Stimulated activated CD4-positive, alpha-beta T cell treated with anti-CD3 and anti-CD28 coated beads, Interleukin-15, amount 100 ng/mL, for 24 hours (primary cell): ENCODE measurements at regions not wholly inside any gene's neighbourhood (a gene's known extent, or its start where the extent isn't known, plus 50 kb on each side); places are given as distances from the start of the nearest gene placed in this dataset.
"Not testable (repeated sequence)": the region's sequence is repeated elsewhere in the genome, so short reads cannot be mapped to it uniquely, and the experiment has no call there.

Source experiments
- DNase-seq: peaks from one replicate; pipeline ENCODE4 v3.0.0-alpha.2; 2020

DNA sequence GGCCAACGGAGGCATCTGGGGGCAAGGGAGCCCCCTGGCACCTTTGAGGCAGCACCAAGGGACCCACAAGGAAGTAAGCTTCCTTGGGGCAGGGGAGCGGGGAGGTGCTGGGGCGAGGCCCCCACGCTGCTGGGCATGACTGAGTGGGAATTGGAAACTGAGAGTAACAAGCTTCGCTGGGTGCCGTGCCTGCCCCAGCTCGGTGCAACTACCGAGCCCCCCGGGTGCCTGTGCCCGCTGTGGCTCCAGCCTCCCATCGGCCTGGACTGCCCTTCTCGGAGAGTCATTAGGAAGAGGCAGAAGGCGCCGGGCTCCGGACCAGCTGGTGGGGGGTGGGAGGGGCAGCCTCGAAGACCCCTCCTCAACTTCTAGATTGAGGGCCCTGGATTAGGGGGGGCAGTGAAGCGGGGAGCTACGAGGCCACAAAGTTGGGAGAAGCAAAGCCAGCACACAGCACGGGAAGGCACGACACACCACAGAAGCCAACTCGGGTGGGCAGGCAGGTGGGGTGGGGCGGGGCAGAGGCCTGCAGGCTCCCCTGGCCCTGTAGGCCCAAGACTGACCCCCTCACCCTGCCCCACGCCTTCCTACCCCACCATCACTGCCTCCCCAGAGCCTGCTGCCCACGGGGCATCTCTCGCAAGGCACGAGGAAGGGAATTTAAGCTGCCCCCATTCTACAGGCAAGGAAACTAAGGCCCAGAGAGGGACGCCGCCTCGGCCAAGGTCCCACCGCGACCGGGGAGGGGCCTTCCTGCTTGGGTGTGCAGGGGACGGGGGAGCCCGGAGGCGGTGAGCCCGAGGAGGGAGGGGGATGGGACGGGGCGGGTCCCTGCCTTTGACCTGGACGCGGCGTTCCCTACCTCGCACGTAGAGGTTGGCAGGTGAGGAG lies 83.2 kb downstream of the PTPRS start:
- no peak for DNase-seq

DNA sequence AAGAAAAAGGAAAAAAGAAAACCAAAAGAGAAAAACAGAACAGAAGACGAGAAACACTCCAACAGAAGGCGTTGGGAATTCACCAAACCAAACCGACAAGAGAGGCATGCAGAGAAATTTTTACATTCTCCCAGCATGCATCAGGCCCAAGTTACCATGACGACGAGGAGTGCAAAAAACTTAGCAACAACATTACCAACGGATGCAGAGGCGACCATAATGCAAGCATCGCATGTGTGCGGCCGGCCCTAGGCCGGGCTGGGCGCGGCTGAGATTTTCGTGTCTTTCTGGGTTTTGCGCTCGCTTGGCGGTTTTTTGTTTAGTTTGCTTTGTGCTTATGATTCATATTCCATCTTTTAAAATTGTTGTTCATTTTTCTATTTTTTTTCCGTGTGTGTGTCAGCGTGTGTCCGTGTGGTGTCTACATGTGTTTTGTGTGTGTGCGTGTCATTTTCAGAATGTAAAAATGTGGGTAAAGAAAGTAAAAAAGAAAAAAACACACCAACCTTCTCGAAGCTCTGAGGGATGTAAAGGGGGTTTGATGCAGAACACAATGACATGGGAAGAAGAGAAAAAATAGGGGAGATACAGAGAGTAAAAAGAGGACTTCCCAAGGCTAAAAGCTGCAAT lies 84.9 kb downstream of the PTPRS start:
- no peak for DNase-seq

- no peak for DNase-seq
These were observed 85.7 kb downstream of the PTPRS start for GRCh38 chr19:5254944-5255343.

GRCh38 chr19:5254543-5254942 lies 86.1 kb downstream of the PTPRS start:
- DNase-seq, result no peak

- DNase-seq, result no peak
These were observed 87.1 kb downstream of the PTPRS start for GRCh38 chr19:5253406-5254110.

DNA sequence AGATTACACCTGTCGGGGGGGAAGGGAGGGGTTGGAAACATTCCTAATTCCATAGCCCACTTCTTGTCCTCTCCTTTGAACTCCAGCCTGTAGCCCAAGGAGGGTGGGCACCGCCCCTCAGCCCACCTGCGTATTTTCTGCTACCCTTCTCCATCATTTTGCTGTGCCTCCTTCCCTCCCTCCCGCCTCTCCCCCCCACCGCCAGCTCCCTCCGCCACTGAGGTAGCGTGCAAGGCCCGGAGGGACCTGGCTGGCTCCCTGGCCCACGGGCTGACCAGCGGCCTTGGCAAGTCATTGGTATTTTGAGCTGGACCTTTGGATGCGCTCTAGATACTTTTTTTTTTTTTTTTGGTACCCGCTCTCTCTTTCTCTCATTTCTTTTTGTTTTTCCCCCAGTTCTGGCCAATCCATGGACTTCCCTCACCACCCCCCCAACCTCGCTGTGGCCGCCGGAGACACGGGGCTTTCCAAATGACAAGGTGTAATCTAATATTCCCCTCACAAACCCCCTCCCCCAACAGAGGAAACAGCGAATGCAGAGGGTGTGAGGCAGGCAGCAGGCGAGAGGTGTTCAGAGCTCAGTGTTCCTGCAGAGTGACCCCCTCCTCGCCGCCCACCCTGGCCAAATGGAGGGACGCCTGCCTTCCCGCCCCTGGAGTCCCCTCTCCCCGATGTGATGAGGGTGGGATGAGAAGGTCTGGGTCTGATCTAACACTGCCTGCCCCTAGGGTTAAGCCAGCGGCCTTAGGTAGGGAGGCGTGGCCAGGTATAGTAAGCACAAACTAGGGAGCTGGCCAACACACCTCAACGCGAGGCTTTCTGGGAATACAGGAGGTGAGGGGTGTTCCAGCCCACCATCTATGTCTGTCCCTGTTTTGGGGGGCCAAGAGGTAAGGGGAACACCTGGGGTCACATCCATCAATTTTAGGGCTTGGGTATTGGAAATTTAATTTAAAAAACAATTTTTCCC lies 89.2 kb downstream of the PTPRS start:
- no peak for DNase-seq

GRCh38 chr19:5250127-5250659 lies 90.4 kb downstream of the PTPRS start:
- no peak for DNase-seq

DNA sequence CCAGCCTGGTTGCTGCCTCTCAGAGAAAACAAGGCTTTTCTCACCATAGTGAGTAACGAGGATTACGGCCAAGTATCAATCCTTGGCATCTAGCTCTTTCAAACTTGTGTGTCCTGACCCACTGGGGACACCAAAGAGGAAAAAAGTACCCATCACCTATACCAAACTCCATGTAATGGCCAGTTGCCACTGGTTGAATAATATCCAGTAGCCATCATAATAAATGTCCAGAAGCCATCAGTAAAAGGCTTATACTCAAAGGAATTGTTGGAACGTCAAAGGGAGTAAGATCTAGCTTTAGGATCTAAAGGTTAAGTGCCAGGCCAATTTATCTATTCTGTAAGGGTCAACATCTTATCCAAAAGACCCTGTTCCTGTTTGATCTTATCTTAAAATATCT lies 91.1 kb downstream of the PTPRS start:
- DNase-seq, result no peak

- DNase-seq, result no peak
These were observed 92.5 kb downstream of the PTPRS start for GRCh38 chr19:5247957-5248705.

DNA sequence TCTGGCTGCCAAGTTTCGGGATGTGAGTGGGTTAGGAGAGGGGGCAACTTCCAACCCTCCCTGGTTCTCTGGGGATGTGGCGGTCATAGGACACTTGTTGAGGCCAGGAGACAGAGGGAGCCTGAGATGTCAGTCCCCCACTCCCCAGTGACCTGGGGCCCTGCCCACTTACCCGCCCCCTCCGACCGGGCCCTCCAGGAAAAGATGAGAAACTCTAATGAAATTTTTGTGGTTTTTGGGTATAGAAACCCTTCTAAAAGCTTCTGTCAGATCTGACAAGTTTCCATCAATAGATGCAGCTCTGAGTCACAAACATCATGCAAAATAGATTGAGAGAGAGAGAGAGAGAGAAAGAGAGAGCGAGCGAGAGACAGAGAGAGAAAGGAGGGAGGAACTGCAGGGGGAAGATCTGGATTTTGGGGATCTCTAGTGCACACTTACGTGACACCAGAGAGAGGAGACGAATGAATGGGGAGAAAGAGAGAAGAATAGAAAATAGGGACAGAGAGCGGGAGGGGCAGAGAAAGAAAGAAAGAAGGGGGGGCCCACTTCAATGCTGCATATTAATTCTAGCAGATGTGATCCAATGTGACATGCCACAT lies 94.0 kb downstream of the PTPRS start:
- DNase-seq, result peak; percentile 57

DNA sequence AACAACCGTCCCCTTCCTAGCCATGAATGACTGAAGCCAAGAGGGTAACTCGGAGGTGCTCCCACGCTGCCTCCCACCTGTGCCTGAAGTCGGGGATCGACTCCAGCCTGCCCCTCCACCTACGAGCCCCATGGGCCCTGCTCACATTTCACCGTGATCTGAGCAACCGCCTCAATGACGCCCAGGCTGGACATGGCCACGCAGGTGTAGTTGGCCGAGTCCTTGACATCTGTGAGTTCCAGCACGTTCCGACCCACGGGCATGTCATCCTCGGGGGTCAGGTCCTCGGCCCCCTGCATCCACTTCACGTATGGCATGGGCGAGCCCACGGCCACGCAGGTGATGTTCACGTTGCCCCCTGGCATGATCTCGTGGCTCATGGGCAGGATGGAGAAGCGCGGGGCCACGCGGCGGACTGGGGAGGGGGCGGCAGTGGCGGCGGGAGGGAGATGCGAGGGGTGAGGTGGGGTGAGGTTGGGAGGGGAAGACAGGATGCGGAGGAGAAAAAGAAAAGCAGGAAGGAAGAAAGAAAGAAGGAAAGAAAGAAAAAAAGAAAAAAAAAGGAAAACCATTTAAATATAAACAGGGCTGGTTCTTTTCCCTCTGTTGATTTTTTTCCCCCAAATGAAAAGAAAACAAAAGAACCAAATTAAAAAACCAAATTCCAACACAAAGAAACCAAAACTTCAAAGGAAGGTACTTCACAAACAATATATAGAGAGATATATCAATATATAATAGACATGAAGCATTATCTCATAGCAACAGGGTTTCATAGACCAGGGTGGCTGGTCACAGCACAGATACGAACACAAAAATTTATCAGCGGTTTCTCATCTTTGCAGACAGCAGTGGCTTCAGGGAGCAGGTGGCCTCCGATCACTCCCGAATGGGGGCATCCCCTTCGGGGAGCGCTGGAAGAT lies 94.7 kb downstream of the PTPRS start:
- DNase-seq, result no peak

DNA sequence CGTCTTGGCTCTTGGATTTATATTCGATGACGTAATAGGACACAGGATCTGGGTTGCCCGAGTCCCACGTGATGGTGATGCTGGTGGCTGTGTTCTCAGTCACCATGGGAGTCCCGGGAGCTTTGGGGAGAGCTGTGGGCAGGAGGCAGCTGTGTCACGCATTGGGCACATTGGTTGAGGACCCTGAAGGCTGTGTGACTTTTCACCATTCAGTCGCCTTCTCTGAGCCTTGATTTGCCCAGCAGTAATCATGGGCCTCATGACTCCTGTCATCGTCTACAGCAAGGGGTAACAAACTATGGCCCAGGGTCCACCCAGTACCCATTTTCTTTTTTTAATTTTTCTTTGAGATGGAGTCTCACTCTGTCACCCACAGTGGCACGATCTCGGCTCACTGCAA lies 96.3 kb downstream of the PTPRS start:
- no peak for DNase-seq

GRCh38 chr19:5243878-5244277 lies 96.7 kb downstream of the PTPRS start:
- no peak for DNase-seq

DNA sequence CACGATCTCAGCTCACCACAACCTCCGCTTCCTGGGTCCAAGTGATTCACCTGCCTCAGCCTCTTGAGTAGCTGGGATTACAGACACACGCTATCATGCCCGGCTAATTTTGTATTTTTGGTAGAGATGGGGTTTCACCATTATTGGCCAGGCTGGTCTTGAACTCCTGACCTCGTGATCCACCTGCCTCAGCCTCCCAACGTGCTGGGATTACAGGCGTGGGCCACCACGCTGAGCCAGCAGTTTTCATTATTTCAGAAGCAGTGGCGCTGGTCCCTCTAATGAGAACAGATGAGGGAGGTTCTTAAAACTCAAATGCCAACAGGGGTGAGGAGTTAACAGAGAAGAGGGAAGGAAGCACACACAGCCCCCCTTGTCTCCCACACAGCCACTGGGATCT lies 98.7 kb downstream of the PTPRS start:
- DNase-seq, result not testable (repeated sequence)

- no peak for DNase-seq
These were observed 100.6 kb downstream of the PTPRS start for GRCh38 chr19:5240011-5240410.

DNA sequence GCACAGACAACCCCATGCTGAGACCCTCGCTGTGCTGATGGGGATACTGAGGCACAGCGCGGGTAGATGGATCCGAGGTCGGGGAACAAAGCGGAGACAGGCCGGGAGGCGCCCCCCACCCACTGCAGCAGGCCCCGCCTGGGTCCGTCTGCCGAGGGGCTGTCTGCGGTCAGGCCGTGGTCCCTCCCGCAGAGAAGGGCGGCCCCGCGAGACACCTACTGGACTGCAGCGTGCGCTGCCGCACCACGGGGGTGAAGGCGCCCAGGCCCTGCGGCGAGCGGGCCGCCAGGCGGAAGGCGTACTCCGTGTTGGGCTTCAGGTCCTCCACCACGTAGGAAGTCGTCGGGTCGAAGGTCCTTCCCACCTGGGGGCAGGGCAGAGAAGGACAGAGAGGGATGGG lies 101.9 kb downstream of the PTPRS start:
- DNase-seq, result no peak

DNA sequence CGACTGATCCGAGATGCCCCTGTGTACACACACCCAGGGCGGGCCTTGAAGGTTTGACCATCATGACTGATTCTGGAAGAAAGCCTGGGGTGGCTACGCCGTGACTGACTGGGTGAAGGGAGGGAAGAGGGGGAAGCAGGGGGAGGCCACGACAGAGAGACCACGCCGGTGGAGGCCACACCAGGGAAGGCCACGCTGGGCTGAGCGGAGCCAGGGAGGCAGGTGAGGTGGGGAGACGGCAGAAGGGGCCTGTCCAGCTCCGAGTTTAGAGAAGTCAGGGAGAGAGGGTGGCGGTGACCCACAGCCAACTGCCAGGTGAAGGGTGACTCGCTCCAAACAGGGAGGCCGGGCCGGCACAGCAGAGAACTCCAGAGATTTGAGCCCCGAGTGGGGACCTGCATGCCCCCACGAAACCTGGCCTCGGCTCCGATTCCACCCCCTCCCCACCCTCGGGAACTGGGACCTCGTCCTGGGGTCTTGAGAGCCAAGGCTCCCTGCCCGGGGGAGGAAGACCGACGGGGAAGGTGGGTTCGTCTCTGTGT lies 102.6 kb downstream of the PTPRS start:
- DNase-seq, result no peak

DNA sequence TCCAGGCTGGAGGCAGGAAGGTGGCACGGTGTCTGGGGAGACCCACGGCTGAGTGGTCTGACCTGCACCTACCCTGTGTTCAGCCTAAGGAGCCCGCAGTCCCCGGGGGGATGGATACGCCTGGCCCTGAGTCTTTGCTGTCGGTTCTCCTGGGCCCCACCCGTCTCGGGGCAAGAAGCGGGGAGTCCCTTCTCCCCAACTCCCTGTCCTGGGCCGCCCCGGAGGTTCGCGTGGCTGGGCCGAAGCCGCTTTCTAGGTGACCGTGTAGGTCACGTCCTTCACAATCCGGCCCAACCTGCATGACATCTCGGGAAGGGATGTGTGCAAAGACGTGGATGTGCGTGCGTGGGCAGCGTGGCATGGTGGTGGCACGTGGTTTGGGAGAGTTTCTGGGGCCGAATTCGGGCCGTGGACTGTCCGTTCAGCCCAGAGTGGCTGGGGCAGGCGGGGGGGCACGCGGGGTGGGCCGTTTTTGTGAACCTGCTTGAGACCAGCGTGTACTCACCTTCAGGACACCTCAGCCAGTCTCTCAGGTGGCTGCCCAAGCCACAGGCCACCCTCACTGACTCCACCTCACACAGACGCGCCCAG lies 103.3 kb downstream of the PTPRS start:
- no peak for DNase-seq
